ENCODE measurements at regions not wholly inside any gene's neighbourhood (a gene's known extent, or its start where the extent isn't known, plus 50 kb on each side); places are given as distances from the start of the nearest gene placed in this dataset.

- TF ChIP-seq CTCF (IDR thresholded peaks at IDR 0.05; ENCODE audit: borderline replicate concordance, control extremely low read depth, extremely low read depth, insufficient read depth, missing control alignments), result no peak
- no peak for DNase-seq (ENCODE audit: low spot score)
- in situ Hi-C loops (cut with MboI; ENCODE audit: low sequenced_read_pairs, unreplicated experiment), result no loop called here
Observed at GRCh38 chr3:59192473-59192872, 142.6 kb upstream of the CFAP20DC start.

DNA sequence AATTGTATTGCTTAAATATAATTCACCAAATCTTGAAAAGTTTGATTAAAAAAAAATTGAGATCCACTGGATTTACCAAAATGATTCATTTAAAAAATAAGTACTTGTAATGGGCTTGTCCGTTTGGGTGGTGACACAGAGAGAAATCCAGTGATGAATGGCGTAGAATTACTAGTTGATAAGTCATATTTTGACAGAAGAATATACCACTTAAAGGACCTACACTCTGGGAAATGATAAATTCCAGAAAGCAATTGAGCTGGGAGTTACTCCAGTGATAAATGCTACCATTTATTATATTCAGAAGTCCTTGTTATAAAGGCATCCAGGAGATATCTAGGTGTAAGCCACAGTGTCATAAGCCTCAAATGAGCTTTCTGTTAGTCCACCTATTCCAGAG lies 141.8 kb upstream of the CFAP20DC start:
- in situ Hi-C loops (cut with MboI; ENCODE audit: low sequenced_read_pairs, unreplicated experiment), result no loop called here
- no peak for DNase-seq (ENCODE audit: low spot score)
- TF ChIP-seq CTCF (IDR thresholded peaks at IDR 0.05; ENCODE audit: borderline replicate concordance, control extremely low read depth, extremely low read depth, insufficient read depth, missing control alignments), result no peak

- no peak for DNase-seq (ENCODE audit: low spot score)
- in situ Hi-C loops (cut with MboI; ENCODE audit: low sequenced_read_pairs, unreplicated experiment), result no loop called here
- no peak for TF ChIP-seq CTCF (IDR thresholded peaks at IDR 0.05; ENCODE audit: borderline replicate concordance, control extremely low read depth, extremely low read depth, insufficient read depth, missing control alignments)
Observed at GRCh38 chr3:59189939-59190338, 140.1 kb upstream of the CFAP20DC start.

DNA sequence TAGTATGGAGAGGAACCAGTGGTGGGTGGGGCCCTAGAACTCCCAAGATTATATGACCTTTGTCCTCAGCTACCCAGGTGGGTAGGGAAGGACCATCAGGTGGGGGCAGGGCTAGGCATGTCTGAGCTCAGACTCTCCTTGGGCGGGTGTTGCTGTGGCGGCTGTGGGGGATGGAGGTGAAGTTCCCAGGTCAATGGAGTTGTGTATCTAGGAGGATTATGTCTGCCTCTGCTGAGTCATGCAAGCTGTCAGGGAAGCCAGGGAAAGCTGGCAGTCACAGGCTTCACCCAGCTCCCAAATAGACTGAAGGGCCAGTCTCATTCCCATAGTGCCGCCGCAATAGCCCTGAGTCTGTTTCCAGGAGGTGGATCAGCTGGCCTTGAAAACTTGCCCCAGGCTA lies 139.7 kb upstream of the CFAP20DC start:
- in situ Hi-C loops (cut with MboI; ENCODE audit: low sequenced_read_pairs, unreplicated experiment), result no loop called here
- TF ChIP-seq CTCF (IDR thresholded peaks at IDR 0.05; ENCODE audit: borderline replicate concordance, control extremely low read depth, extremely low read depth, insufficient read depth, missing control alignments), result no peak
- DNase-seq (ENCODE audit: low spot score), result no peak

DNA sequence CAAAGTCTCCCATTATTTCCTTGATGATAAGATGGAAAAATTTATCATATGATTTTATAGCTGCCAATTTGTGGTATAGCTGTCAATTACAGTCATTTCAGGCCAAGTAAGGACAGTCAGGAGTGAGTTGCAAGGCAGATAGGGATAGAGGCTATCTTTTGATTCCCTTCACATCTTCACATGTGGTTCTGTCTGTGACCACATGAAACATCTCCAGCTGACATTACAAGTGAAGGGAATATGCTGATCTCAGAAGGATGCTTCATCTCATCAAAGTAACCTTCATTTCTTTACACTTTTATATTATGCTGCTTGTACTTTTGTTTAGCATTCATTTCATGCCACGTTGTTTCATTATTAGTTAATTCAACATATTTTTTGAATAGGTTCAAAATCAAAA lies 136.9 kb upstream of the CFAP20DC start:
- in situ Hi-C loops (cut with MboI; ENCODE audit: low sequenced_read_pairs, unreplicated experiment), result no loop called here
- no peak for DNase-seq (ENCODE audit: low spot score)
- TF ChIP-seq CTCF (IDR thresholded peaks at IDR 0.05; ENCODE audit: borderline replicate concordance, control extremely low read depth, extremely low read depth, insufficient read depth, missing control alignments), result no peak

DNA sequence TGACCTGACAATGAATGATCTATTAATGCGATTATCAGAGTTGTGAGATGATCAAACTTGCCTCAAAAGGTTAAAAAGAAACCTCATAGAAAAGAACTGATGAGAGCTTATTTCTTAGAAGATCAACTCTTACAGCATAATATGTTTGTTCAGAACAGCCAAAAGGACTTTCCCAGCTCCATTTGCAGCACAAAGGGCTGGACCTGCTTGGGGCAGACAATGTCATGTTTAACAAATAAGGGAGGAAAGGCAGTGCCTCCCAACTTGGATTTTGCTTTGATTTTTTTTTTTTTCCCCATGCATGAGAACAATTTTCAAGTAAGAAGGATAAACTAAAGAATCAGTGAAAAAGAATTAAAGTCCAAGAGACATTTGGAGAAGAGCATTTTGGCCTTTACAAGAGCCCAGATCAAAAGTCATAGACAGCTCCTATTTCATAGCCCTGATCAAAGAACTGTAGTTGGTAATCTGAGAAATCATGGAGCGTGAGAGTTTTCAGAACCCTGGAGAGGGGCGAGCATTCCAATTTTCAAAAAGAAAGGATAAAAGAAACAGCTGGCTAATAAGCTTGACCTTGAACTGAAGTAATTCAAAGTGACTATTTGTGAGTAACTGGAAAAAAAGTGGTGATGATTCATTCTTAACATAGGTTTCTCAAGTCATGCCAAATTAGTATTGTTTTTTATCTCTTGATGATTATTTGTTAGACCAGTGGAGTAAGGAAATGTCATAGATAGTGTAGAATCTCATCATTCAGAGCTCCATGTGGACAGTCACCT lies 136.0 kb upstream of the CFAP20DC start:
- in situ Hi-C loops (cut with MboI; ENCODE audit: low sequenced_read_pairs, unreplicated experiment), result no loop called here
- no peak for TF ChIP-seq CTCF (IDR thresholded peaks at IDR 0.05; ENCODE audit: borderline replicate concordance, control extremely low read depth, extremely low read depth, insufficient read depth, missing control alignments)
- DNase-seq (ENCODE audit: low spot score), result no peak
